ENCODE measurements at regions not wholly inside any gene's neighbourhood (a gene's known extent, or its start where the extent isn't known, plus 50 kb on each side); places are given as distances from the start of the nearest gene placed in this dataset.

- no peak for TF ChIP-seq CTCF (IDR thresholded peaks at IDR 0.05)
- no peak for TF ChIP-seq EP300 (IDR thresholded peaks at IDR 0.05)
- TF ChIP-seq POLR2A (IDR thresholded peaks at IDR 0.05) = no peak
These were observed 108.6 kb upstream of the ERCC6L2 start for GRCh38 chr9:95766906-95767305.
